K562 (cell line): ENCODE measurements at regions not wholly inside any gene's neighbourhood (a gene's known extent, or its start where the extent isn't known, plus 50 kb on each side); places are given as distances from the start of the nearest gene placed in this dataset.

ENCODE experiments used
- ARID1B ChIP-seq: fragments of 450-650 bp; IDR thresholded peaks from 2 replicates; pipeline ENCODE4 v1.6.1; 2016; ENCODE audit warnings: antibody characterized with exemption, mild to moderate bottlenecking, inconsistent platforms
- MAZ ChIP-seq, 2 experiments: fragments of 450-650 bp in 1 of 2; sonication (generic) in 1 of 2; formaldehyde crosslinking; IDR thresholded peaks in 1 of 2; conservative IDR thresholded peaks in 1 of 2; 2 replicates each; pipeline versions ENCODE4 v1.4.0 to v1.5.0; 2020; ENCODE audit warnings: mild to moderate bottlenecking in 1 of 2, missing genetic modification reagents in 1 of 2
- MCM5 ChIP-seq: fragments of 450-650 bp; IDR thresholded peaks from 2 replicates; pipeline ENCODE4 v1.6.1; 2016; ENCODE audit warnings: low read depth
- PBX2 ChIP-seq, 2 experiments: IDR thresholded peaks in 1 of 2; conservative IDR thresholded peaks in 1 of 2; 2 replicates each; pipeline ENCODE4 v1.6.1; 2016; ENCODE audit warnings: low read depth in 2 of 2, mild to moderate bottlenecking in 1 of 2, missing compliant biosample characterization in 1 of 2, missing genetic modification characterization in 1 of 2, moderate library complexity in 1 of 2
- SAFB2 ChIP-seq: fragments of 200-400 bp; formaldehyde crosslinking; IDR thresholded peaks from 2 replicates; pipeline ENCODE4 v1.6.1; 2018; ENCODE audit warnings: borderline replicate concordance, low read length, low read depth, moderate library complexity; ENCODE audit not compliant: severe bottlenecking
- TEAD1 ChIP-seq, 2 experiments: fragments of 450-650 bp in 1 of 2; sonication (generic) in 1 of 2; formaldehyde crosslinking; IDR thresholded peaks; 2 replicates each; pipeline versions ENCODE4 v1.4.0 to v1.8.0; 2020 to 2022; ENCODE audit warnings: mild to moderate bottlenecking in 2 of 2, missing genetic modification reagents in 1 of 2
- WHSC1 ChIP-seq: IDR thresholded peaks from one replicate; pipeline ENCODE4 v1.6.1; 2012; ENCODE audit warnings: low read length, control low read depth, inconsistent platforms
- ZNF644 ChIP-seq: fragments of 200-800 bp; sonication (Bioruptor generic); IDR thresholded peaks from 2 replicates; pipeline ENCODE4 v1.6.1; 2016; ENCODE audit warnings: low read depth, missing genetic modification characterization, missing compliant biosample characterization
- TF ChIP-seq, protein P1 (sequence below): sonication (generic); formaldehyde crosslinking; IDR thresholded peaks from 2 replicates; pipeline ENCODE4 v1.8.0; 2022; ENCODE audit warnings: missing genetic modification reagents, mild to moderate bottlenecking, borderline replicate concordance

DNA sequence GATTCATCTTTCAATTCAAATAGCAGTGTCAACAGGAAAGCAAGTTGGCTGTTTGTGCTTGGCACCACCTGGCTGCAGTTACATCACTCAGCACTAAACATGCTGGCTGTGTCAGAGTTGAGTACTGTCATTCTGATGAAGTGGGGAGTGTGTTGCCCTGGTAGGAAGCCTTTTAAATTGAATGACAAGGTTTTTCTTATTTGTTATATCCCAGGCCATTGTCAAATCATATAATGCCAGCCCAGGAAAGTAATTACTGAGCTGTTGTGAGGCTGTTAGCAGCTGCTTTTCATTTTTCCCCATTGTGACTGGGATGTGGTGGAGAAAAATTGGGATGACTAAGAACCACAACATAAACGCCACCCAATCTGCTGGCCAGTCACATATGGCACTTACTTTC is 106.5 kb upstream of the PRKD1 start (continued):
- TF ChIP-seq PBX2 (CRISPR knock-in tag; IDR thresholded peaks at IDR 0.05; ENCODE audit: low read depth) = no peak
- no peak for TF ChIP-seq PBX2 (tag; conservative IDR thresholded peaks at IDR 0.05; ENCODE audit: low read depth)
- TF ChIP-seq WHSC1 = no peak
- no peak for TF ChIP-seq MCM5
- no peak for TF ChIP-seq ARID1B
- TF ChIP-seq SAFB2 = no peak
- TF ChIP-seq MAZ (CRISPR knock-in tag; conservative IDR thresholded peaks at IDR 0.05 in 1 of 2, IDR thresholded peaks at IDR 0.05 in 1 of 2) = no peak
- no peak for TF ChIP-seq TEAD1 (CRISPR knock-in tag; IDR thresholded peaks at IDR 0.05)
- no peak for TF ChIP-seq ZNF644 (tag)
- TF ChIP-seq, protein P1, sequence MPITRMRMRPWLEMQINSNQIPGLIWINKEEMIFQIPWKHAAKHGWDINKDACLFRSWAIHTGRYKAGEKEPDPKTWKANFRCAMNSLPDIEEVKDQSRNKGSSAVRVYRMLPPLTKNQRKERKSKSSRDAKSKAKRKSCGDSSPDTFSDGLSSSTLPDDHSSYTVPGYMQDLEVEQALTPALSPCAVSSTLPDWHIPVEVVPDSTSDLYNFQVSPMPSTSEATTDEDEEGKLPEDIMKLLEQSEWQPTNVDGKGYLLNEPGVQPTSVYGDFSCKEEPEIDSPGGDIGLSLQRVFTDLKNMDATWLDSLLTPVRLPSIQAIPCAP (CRISPR knock-in tag) = no peak
